SK-N-SH treated with all-trans-retinoic acid at 6 μM for 48 hours (cell line): ENCODE measurements at regions not wholly inside any gene's neighbourhood (a gene's known extent, or its start where the extent isn't known, plus 50 kb on each side); places are given as distances from the start of the nearest gene placed in this dataset.

Source experiments
- ARNTL ChIP-seq: fragments of 450-650 bp; formaldehyde crosslinking; IDR thresholded peaks from 2 replicates; pipeline ENCODE4 v1.5.0; 2020; ENCODE audit warnings: low read depth, mild to moderate bottlenecking, moderate library complexity, borderline replicate concordance
- PATZ1 ChIP-seq: fragments of 250-450 bp; sonication (Bioruptor Pico); IDR thresholded peaks from 2 replicates; pipeline ENCODE4 v1.8.0; 2020; ENCODE audit warnings: mild to moderate bottlenecking, moderate library complexity, borderline replicate concordance
- POU6F1 ChIP-seq: fragments of 250-450 bp; sonication (Bioruptor Pico); IDR thresholded peaks from 2 replicates; pipeline ENCODE4 v1.8.0; 2021; ENCODE audit warnings: low read depth, mild to moderate bottlenecking, moderate library complexity, borderline replicate concordance
- RARB ChIP-seq: fragments of 250-450 bp; sonication (Bioruptor Pico); IDR thresholded peaks from 2 replicates; pipeline ENCODE4 v1.8.0; 2021; ENCODE audit warnings: mild to moderate bottlenecking, moderate library complexity
- ZC3H10 ChIP-seq: fragments of 250-450 bp; sonication (Bioruptor Pico); IDR thresholded peaks from 2 replicates; pipeline ENCODE4 v1.5.1; 2021; ENCODE audit warnings: mild to moderate bottlenecking, moderate library complexity
- ZNF8 ChIP-seq: fragments of 450-650 bp; formaldehyde crosslinking; IDR thresholded peaks from 2 replicates; pipeline ENCODE4 v1.5.0; 2020; ENCODE audit warnings: mild to moderate bottlenecking, moderate library complexity

GRCh38 chr20:24894488-24894887 is 54.6 kb upstream of the CST7 start:
- TF ChIP-seq RARB (CRISPR knock-in tag) (no peak), PATZ1 (CRISPR knock-in tag) (no peak), ZNF8 (no peak), ZC3H10 (CRISPR knock-in tag) (no peak), ARNTL (no peak), POU6F1 (no peak)
